Breast epithelium (tissue), 4 donors: ENCODE measurements at regions not wholly inside any gene's neighbourhood (a gene's known extent, or its start where the extent isn't known, plus 50 kb on each side); places are given as distances from the start of the nearest gene placed in this dataset.

ENCODE experiments used
- DNase-seq, 2 donors: peaks; one replicate each; pipeline ENCODE4 v3.0.0-alpha.2; 2019; ENCODE audit warnings: low spot score in 2 of 2
- H3K27ac ChIP-seq, 2 donors: fragments of 200-600 bp; sonication (generic) in 1 of 2; one replicate each; pipeline ENCODE4 v1.5.1; 2016 to 2019; ENCODE audit warnings: mild to moderate bottlenecking in 1 of 2
- H3K27me3 ChIP-seq, 2 donors: fragments of 200-600 bp; sonication (generic) in 1 of 2; one replicate each; pipeline versions ENCODE4 v1.5.1 to v1.6.0; 2017 to 2019; ENCODE audit warnings: control low read depth in 1 of 2, mild to moderate bottlenecking in 1 of 2
- H3K36me3 ChIP-seq: fragments of 200-600 bp; one replicate; pipeline ENCODE4 v1.5.1; 2019
- H3K4me1 ChIP-seq, 2 donors: fragments of 200-600 bp; sonication (generic); one replicate each; pipeline ENCODE4 v1.5.1; 2016 to 2019; ENCODE audit warnings: control low read depth in 1 of 2
- H3K4me3 ChIP-seq, 3 donors: fragments of 200-600 bp; sonication (generic); 1 replicate in 2 of 3; 2 replicates in 1 of 3; pipeline ENCODE4 v1.5.1; 2016 to 2019; ENCODE audit warnings: mild to moderate bottlenecking in 3 of 3, moderate library complexity in 2 of 3
- H3K9me3 ChIP-seq, 2 donors: fragments of 200-600 bp; sonication (generic) in 1 of 2; one replicate each; pipeline ENCODE4 v1.5.1; 2016 to 2019; ENCODE audit warnings: control low read depth in 1 of 2
- CTCF ChIP-seq, 3 donors: fragments of 450-650 bp; IDR thresholded peaks; one replicate each; pipeline ENCODE4 v1.5.1; 2016 to 2017; ENCODE audit warnings: antibody characterized with exemption in 3 of 3, mild to moderate bottlenecking in 3 of 3, moderate library complexity in 3 of 3
- POLR2A ChIP-seq: fragments of 450-650 bp; IDR thresholded peaks from one replicate; pipeline ENCODE4 v1.6.1; 2016; ENCODE audit warnings: antibody characterized with exemption, mild to moderate bottlenecking, moderate library complexity
- POLR2AphosphoS5 ChIP-seq, 3 donors: sonication (generic); formaldehyde crosslinking; IDR thresholded peaks; one replicate each; pipeline ENCODE4 v1.6.1; 2017; ENCODE audit warnings: antibody characterized with exemption in 3 of 3
- intact Hi-C: fragments of 100-400 bp; cut with DNase I; formaldehyde crosslinking; loops from one replicate; pipeline ENCODE4 v1.15.1; 2023; ENCODE audit warnings: low total_unique reads

GRCh38 chr21:38651570-38651969 is 153.3 kb upstream of the ERG start:
- no peaks in the 10 kb centered on the region for H3K36me3 ChIP-seq
- no peaks in the 10 kb centered on the region for H3K9me3 ChIP-seq
- intact Hi-C loops: no loop called here
- H3K4me1 ChIP-seq: no peaks in the 10 kb centered on the region
- H3K4me3 ChIP-seq: no peak overlapping the region
- no peak overlapping the region for H3K27ac ChIP-seq
- DNase-seq: no peak
- H3K27me3 ChIP-seq: peaks cover 0 to 11% of the 10 kb centered on the region in 2 donors
- no peak for TF ChIP-seq POLR2A
- no peak for TF ChIP-seq CTCF (IDR thresholded peaks at IDR 0.05)
- no peak for TF ChIP-seq POLR2AphosphoS5 (IDR thresholded peaks at IDR 0.05)

GRCh38 chr21:38652396-38652795 is 153.3 kb upstream of the ETS2 start:
- H3K27me3 ChIP-seq: peaks cover 0 to 17% of the 10 kb centered on the region in 2 donors
- no peaks in the 10 kb centered on the region for H3K36me3 ChIP-seq
- no peak overlapping the region for H3K4me3 ChIP-seq
- TF ChIP-seq POLR2AphosphoS5 (IDR thresholded peaks at IDR 0.05) (no peak), POLR2A (no peak), CTCF (IDR thresholded peaks at IDR 0.05) (no peak)
- no peaks in the 10 kb centered on the region for H3K9me3 ChIP-seq
- DNase-seq: no peak
- intact Hi-C loops: no loop called here
- no peaks in the 10 kb centered on the region for H3K4me1 ChIP-seq
- no peak overlapping the region for H3K27ac ChIP-seq

DNA sequence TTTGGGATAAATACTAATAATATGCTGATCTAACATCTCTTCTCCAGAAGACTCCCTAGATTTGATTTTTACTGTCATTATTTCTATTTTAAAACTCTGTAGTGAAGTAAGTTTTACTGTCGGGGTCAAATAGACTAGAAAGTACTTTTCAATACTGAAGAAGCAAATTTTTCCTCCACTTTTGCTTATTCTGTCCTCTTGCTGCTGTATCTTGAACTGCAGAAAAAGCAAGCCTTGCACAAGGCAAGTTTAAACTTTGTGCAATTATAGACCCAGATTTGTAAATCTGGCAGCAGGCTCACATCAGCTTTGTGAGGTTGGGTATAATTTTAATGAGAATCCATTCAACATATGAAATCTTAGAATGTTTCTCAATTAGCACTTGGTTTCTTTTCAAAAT is 151.1 kb upstream of the ETS2 start:
- Histone ChIP-seq H3K27ac (no peak overlapping the region), H3K27me3 (peaks cover 0 to 31% of the 10 kb centered on the region in 2 donors)
- intact Hi-C loops: no loop called here

DNA sequence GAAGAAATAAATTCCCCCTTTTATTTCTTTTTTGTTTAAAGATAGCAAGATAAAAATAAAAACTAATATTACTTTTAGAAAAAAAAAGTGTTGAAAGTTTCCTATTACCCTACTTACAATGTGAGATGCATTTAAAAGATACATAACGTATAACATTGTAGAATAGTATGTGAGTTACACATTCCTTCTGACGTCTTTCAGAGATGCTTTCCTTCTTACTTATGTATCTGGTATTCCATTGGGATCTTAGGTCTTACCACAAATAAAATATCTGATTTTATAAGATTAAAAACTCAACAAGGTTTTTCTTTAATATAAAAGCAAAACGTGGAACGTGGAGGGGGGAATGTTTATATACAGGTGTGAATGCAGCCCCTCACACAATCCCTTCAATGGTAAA is 147.2 kb upstream of the ETS2 start:
- peaks cover 0 to 2% of the 10 kb centered on the region in 2 donors for H3K4me1 ChIP-seq
- peaks cover 3 to 50% of the 10 kb centered on the region in 2 donors for H3K27me3 ChIP-seq
- intact Hi-C loops: no loop called here
- H3K36me3 ChIP-seq: no peaks in the 10 kb centered on the region
- DNase-seq: no peak
- H3K4me3 ChIP-seq: peak overlapping the region in 1 of 3 donors; percentile 60
- no peak overlapping the region for H3K27ac ChIP-seq
- no peak for TF ChIP-seq CTCF (IDR thresholded peaks at IDR 0.05)
- TF ChIP-seq POLR2AphosphoS5 (IDR thresholded peaks at IDR 0.05): no peak
- TF ChIP-seq POLR2A: no peak
- H3K9me3 ChIP-seq: no peaks in the 10 kb centered on the region

More for the DNA sequence above, 151.1 kb upstream of the ETS2 start:
- no peaks in the 10 kb centered on the region for H3K4me1 ChIP-seq
- no peaks in the 10 kb centered on the region for H3K36me3 ChIP-seq
- DNase-seq: no peak
- no peak overlapping the region for H3K4me3 ChIP-seq
- no peak for TF ChIP-seq POLR2A
- TF ChIP-seq POLR2AphosphoS5 (IDR thresholded peaks at IDR 0.05): no peak
- H3K9me3 ChIP-seq: no peaks in the 10 kb centered on the region

DNA sequence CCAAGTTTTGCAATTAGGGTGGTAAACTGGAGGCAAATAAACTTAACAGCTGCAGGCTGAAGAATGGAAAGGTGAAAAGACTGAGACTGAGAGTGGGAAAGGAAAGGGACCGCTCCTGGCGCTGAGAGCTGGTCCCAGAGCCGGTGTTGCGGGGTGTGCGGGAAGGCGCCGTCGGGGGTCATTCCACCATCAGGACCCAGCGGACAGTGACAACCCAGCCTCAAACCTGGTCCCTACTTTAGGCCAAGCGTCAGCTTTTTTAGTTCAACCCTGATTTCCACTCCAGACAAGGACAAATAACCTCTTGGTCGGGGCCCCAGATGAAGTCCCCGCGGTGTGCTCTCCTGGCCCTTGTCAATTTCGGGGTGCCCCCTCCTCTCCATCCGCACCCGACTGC is 145.8 kb upstream of the ETS2 start:
- intact Hi-C loops: loop anchor here (10.0 kb wide), 1 partner anchor 1315 kb away; no protein-coding TSS in a partner anchor
- no peak for DNase-seq
- Histone ChIP-seq H3K36me3 (no peaks in the 10 kb centered on the region), H3K27me3 (peaks cover 3 to 50% of the 10 kb centered on the region in 2 donors), H3K9me3 (no peaks in the 10 kb centered on the region), H3K27ac (peak overlapping the region in 1 of 2 donors; percentile 70), H3K4me3 (peak overlapping the region in 2 of 3 donors; percentile 60 to 81), H3K4me1 (peaks cover 0 to 2% of the 10 kb centered on the region in 2 donors)
- no peak for TF ChIP-seq POLR2A
- no peak for TF ChIP-seq CTCF (IDR thresholded peaks at IDR 0.05)
- TF ChIP-seq POLR2AphosphoS5 (IDR thresholded peaks at IDR 0.05): no peak
